Frontal cortex (tissue), 3 donors: ENCODE measurements at regions not wholly inside any gene's neighbourhood (a gene's known extent, or its start where the extent isn't known, plus 50 kb on each side); places are given as distances from the start of the nearest gene placed in this dataset.

Source experiments
- DNase-seq, 2 donors: peaks; one replicate each; pipeline ENCODE4 v3.0.0; 2012; ENCODE audit warnings: low spot score in 2 of 2
- FAIRE-seq: peaks from 2 replicates; lab custom pipeline; 2012; peaks lifted over from hg19 to GRCh38; lab: Jason Lieb, UNC
- donor health status: control.
- donor health status: control.
- donor health status: control.

- FAIRE-seq = no peak
- no peak for DNase-seq
Measured at GRCh38 chr9:118017607-118018122, 313.5 kb downstream of the TLR4 start.

- no peak for DNase-seq
- FAIRE-seq = no peak
Measured at GRCh38 chr9:118023644-118024043, 319.4 kb downstream of the TLR4 start.

- no peak for FAIRE-seq
- no peak for DNase-seq
Measured at GRCh38 chr9:118028225-118028624, 324.0 kb downstream of the TLR4 start.

GRCh38 chr9:118029425-118029824 lies 325.2 kb downstream of the TLR4 start:
- DNase-seq (no peak), FAIRE-seq (no peak)

- FAIRE-seq (peak; percentile 34), DNase-seq (no peak)
Measured at GRCh38 chr9:118034701-118035100, 330.5 kb downstream of the TLR4 start.

GRCh38 chr9:118038713-118039112 lies 334.5 kb downstream of the TLR4 start:
- no peak for FAIRE-seq
- DNase-seq = no peak

- DNase-seq (no peak), FAIRE-seq (no peak)
Measured at GRCh38 chr9:118058227-118058626, 354.0 kb downstream of the TLR4 start.

GRCh38 chr9:118059484-118060278 lies 355.5 kb downstream of the TLR4 start:
- DNase-seq (no peak), FAIRE-seq (no peak)

- FAIRE-seq = no peak
- no peak for DNase-seq
Measured at GRCh38 chr9:118083161-118083560, 379.0 kb downstream of the TLR4 start.

GRCh38 chr9:118088090-118088489 lies 383.9 kb downstream of the TLR4 start:
- FAIRE-seq (no peak), DNase-seq (no peak)

- DNase-seq = no peak
- no peak for FAIRE-seq
Measured at GRCh38 chr9:118091226-118091625, 387.0 kb downstream of the TLR4 start.

GRCh38 chr9:118091711-118092500 lies 387.7 kb downstream of the TLR4 start:
- FAIRE-seq (peak; percentile 86), DNase-seq (peak; percentile 6 to 17)

GRCh38 chr9:118094387-118094786 lies 390.2 kb downstream of the TLR4 start:
- FAIRE-seq (no peak), DNase-seq (no peak)

- FAIRE-seq (no peak), DNase-seq (no peak)
Measured at GRCh38 chr9:118100529-118101419, 396.6 kb downstream of the TLR4 start.

- DNase-seq = no peak
- no peak for FAIRE-seq
Measured at GRCh38 chr9:118104363-118104762, 400.2 kb downstream of the TLR4 start.

- FAIRE-seq (no peak), DNase-seq (no peak)
Measured at GRCh38 chr9:118108971-118109370, 404.8 kb downstream of the TLR4 start.

GRCh38 chr9:118109542-118109941 lies 405.3 kb downstream of the TLR4 start:
- FAIRE-seq (no peak), DNase-seq (no peak)

- DNase-seq = no peak
- no peak for FAIRE-seq
Measured at GRCh38 chr9:118121361-118121760, 417.2 kb downstream of the TLR4 start.

- no peak for FAIRE-seq
- no peak for DNase-seq
Measured at GRCh38 chr9:118128313-118128712, 424.1 kb downstream of the TLR4 start.

GRCh38 chr9:118129541-118129940 lies 425.3 kb downstream of the TLR4 start:
- FAIRE-seq = no peak
- DNase-seq = no peak
